WTC11 (cell line): ENCODE measurements at regions not wholly inside any gene's neighbourhood (a gene's known extent, or its start where the extent isn't known, plus 50 kb on each side); places are given as distances from the start of the nearest gene placed in this dataset.

ENCODE experiments used
- ATAC-seq: fragments of 200-7000 bp; cut with Tn5 transposase; 2 replicates; pipeline ENCODE4 v1.10.0; 2021; ENCODE audit warnings: mild to moderate bottlenecking, moderate library complexity
- CTCF ChIA-PET: fragments of 300-600 bp; sonication (Branson Sonifier 250); formaldehyde crosslinking; loops from one replicate; lab custom pipeline; 2021; ENCODE audit warnings: antibody characterized with exemption; lab: Charles Lee
- POLR2A ChIA-PET: fragments of 350-600 bp; sonication (Branson Sonifier 250); formaldehyde crosslinking; loops from one replicate; lab custom pipeline; 2021; ENCODE audit warnings: antibody characterized with exemption; lab: Charles Lee
- DNase-seq: peaks from one replicate; pipeline ENCODE4 v3.0.0; 2021; ENCODE audit warnings: low spot score
- H3K27ac Mint-ChIP-seq: 2 replicates; pipeline ENCODE4 v1.8.0; 2021; ENCODE audit warnings: mixed read lengths
- H3K27me3 Mint-ChIP-seq: 2 replicates; pipeline ENCODE4 v1.8.0; 2021; ENCODE audit warnings: low read depth, mild to moderate bottlenecking, moderate library complexity, mixed read lengths
- H3K36me3 Mint-ChIP-seq: 2 replicates; pipeline ENCODE4 v1.8.0; 2021; ENCODE audit warnings: mixed read lengths
- H3K4me1 Mint-ChIP-seq: 2 replicates; pipeline ENCODE4 v1.8.0; 2022; ENCODE audit warnings: mixed read lengths
- H3K4me3 Mint-ChIP-seq: 2 replicates; pipeline ENCODE4 v1.8.0; 2021; ENCODE audit warnings: mild to moderate bottlenecking, moderate library complexity, mixed read lengths
- H3K9me3 Mint-ChIP-seq: 2 replicates; pipeline ENCODE4 v1.8.0; 2021; ENCODE audit warnings: mixed read lengths
- ATF3 ChIP-seq: sonication (generic); formaldehyde crosslinking; conservative IDR thresholded peaks from 2 replicates; pipeline ENCODE4 v1.8.1; 2022; ENCODE audit warnings: mild to moderate bottlenecking, missing genetic modification reagents
- CBFB ChIP-seq: sonication (generic); formaldehyde crosslinking; IDR thresholded peaks from 2 replicates; pipeline ENCODE4 v1.8.1; 2022; ENCODE audit warnings: mild to moderate bottlenecking, low read depth, missing genetic modification reagents
- CREB1 ChIP-seq: sonication (generic); formaldehyde crosslinking; IDR thresholded peaks from 2 replicates; pipeline ENCODE4 v1.8.0; 2023; ENCODE audit warnings: mild to moderate bottlenecking, missing genetic modification reagents
- EMX1 ChIP-seq: fragments of 250-450 bp; sonication (Bioruptor Pico); IDR thresholded peaks from 2 replicates; pipeline ENCODE4 v1.8.0; 2021; ENCODE audit warnings: mild to moderate bottlenecking
- ESRRA ChIP-seq: sonication (generic); formaldehyde crosslinking; IDR thresholded peaks from 2 replicates; pipeline ENCODE4 v1.8.1; 2022; ENCODE audit warnings: mild to moderate bottlenecking, missing genetic modification reagents, borderline replicate concordance
- FOXJ3 ChIP-seq: sonication (generic); formaldehyde crosslinking; IDR thresholded peaks from 2 replicates; pipeline ENCODE4 v1.9.0; 2021; ENCODE audit warnings: missing genetic modification reagents, mild to moderate bottlenecking, borderline replicate concordance
- FOXK1 ChIP-seq: sonication (generic); formaldehyde crosslinking; IDR thresholded peaks from 2 replicates; pipeline ENCODE4 v1.8.0; 2022; ENCODE audit warnings: mild to moderate bottlenecking, moderate library complexity, missing genetic modification reagents
- GABPB1 ChIP-seq: sonication (generic); formaldehyde crosslinking; IDR thresholded peaks from 2 replicates; pipeline ENCODE4 v1.8.1; 2023; ENCODE audit warnings: mild to moderate bottlenecking, missing genetic modification reagents
- GTF2I ChIP-seq: fragments of 250-450 bp; sonication (Bioruptor Pico); conservative IDR thresholded peaks from 2 replicates; pipeline ENCODE4 v1.4.0; 2021; ENCODE audit warnings: mild to moderate bottlenecking
- MLX ChIP-seq: sonication (generic); formaldehyde crosslinking; IDR thresholded peaks from 2 replicates; pipeline ENCODE4 v1.8.1; 2023; ENCODE audit warnings: mild to moderate bottlenecking, missing genetic modification reagents, moderate library complexity
- OVOL2 ChIP-seq: fragments of 250-450 bp; sonication (Bioruptor Pico); IDR thresholded peaks from 2 replicates; pipeline ENCODE4 v1.9.0; 2021; ENCODE audit warnings: mild to moderate bottlenecking, borderline replicate concordance
- PRRX2 ChIP-seq: fragments of 250-450 bp; sonication (Bioruptor Pico); IDR thresholded peaks from 2 replicates; pipeline ENCODE4 v1.8.0; 2021; ENCODE audit warnings: mild to moderate bottlenecking
- SMAD3 ChIP-seq: sonication (generic); formaldehyde crosslinking; IDR thresholded peaks from 2 replicates; pipeline ENCODE4 v1.8.0; 2022; ENCODE audit warnings: missing genetic modification reagents, mild to moderate bottlenecking, borderline replicate concordance
- SMAD4 ChIP-seq: sonication (generic); formaldehyde crosslinking; IDR thresholded peaks from 2 replicates; pipeline ENCODE4 v1.8.0; 2022; ENCODE audit warnings: mild to moderate bottlenecking, missing genetic modification reagents
- SP1 ChIP-seq: sonication (generic); formaldehyde crosslinking; conservative IDR thresholded peaks from 2 replicates; pipeline ENCODE4 v1.8.1; 2022; ENCODE audit warnings: missing genetic modification reagents
- TEAD4 ChIP-seq: sonication (generic); formaldehyde crosslinking; IDR thresholded peaks from 2 replicates; pipeline ENCODE4 v1.8.0; 2022; ENCODE audit warnings: mild to moderate bottlenecking, missing genetic modification reagents
- ZBTB21 ChIP-seq: sonication (generic); formaldehyde crosslinking; IDR thresholded peaks from 2 replicates; pipeline ENCODE4 v1.8.1; 2023; ENCODE audit warnings: mild to moderate bottlenecking, missing genetic modification reagents, borderline replicate concordance
- ZNF219 ChIP-seq: sonication (generic); formaldehyde crosslinking; IDR thresholded peaks from 2 replicates; pipeline ENCODE4 v1.8.0; 2023; ENCODE audit warnings: missing genetic modification reagents, mild to moderate bottlenecking, borderline replicate concordance
- ZNF396 ChIP-seq: fragments of 250-450 bp; sonication (Bioruptor Pico); IDR thresholded peaks from 2 replicates; pipeline ENCODE4 v1.8.0; 2021; ENCODE audit warnings: mild to moderate bottlenecking, moderate library complexity, borderline replicate concordance
- ZNF423 ChIP-seq: fragments of 250-450 bp; sonication (Bioruptor Pico); IDR thresholded peaks from 2 replicates; pipeline ENCODE4 v2.1.2; 2022; ENCODE audit warnings: mild to moderate bottlenecking, moderate library complexity
- ZNF425 ChIP-seq: fragments of 250-450 bp; sonication (Bioruptor Pico); conservative IDR thresholded peaks from 2 replicates; pipeline ENCODE4 v1.9.0; 2021; ENCODE audit warnings: mild to moderate bottlenecking
- TF ChIP-seq, protein P1 (sequence below): sonication (generic); formaldehyde crosslinking; IDR thresholded peaks from 2 replicates; pipeline ENCODE4 v1.8.0; 2022; ENCODE audit warnings: mild to moderate bottlenecking, missing genetic modification reagents
- TF ChIP-seq, protein P2 (sequence below): fragments of 200-600 bp; IDR thresholded peaks from 2 replicates; pipeline ENCODE4 v1.8.0; 2022; ENCODE audit warnings: antibody characterized with exemption
- TF ChIP-seq, protein P3 (sequence below): sonication (generic); formaldehyde crosslinking; IDR thresholded peaks from 2 replicates; pipeline ENCODE4 v1.8.1; 2023; ENCODE audit warnings: mild to moderate bottlenecking, missing genetic modification reagents, borderline replicate concordance

GRCh38 chr18:56083097-56083521 is 495.1 kb upstream of the TCF4 start:
- Mint-ChIP-seq H3K9me3 (peaks cover 9% of the 10 kb centered on the region), H3K27me3 (no peaks in the 10 kb centered on the region), H3K4me3 (no peak overlapping the region), H3K4me1 (peaks cover 29% of the 10 kb centered on the region), H3K27ac (peak overlapping the region; percentile 16; the same call in 1 of the 2 replicates), H3K36me3 (no peaks in the 10 kb centered on the region)
- TF ChIP-seq ESRRA (CRISPR knock-in tag) (no peak), ATF3 (CRISPR knock-in tag) (no peak), GABPB1 (no peak), SMAD4 (CRISPR knock-in tag) (no peak), ZNF396 (CRISPR knock-in tag) (no peak), ZNF425 (CRISPR knock-in tag) (no peak), MLX (no peak), ZNF423 (CRISPR knock-in tag) (no peak), TEAD4 (CRISPR knock-in tag) (no peak), SP1 (no peak), SMAD3 (CRISPR knock-in tag) (no peak), ZBTB21 (CRISPR knock-in tag) (no peak), CBFB (no peak), FOXK1 (CRISPR knock-in tag) (no peak), OVOL2 (CRISPR knock-in tag) (no peak), EMX1 (CRISPR knock-in tag) (no peak)
- TF ChIP-seq, protein P1, sequence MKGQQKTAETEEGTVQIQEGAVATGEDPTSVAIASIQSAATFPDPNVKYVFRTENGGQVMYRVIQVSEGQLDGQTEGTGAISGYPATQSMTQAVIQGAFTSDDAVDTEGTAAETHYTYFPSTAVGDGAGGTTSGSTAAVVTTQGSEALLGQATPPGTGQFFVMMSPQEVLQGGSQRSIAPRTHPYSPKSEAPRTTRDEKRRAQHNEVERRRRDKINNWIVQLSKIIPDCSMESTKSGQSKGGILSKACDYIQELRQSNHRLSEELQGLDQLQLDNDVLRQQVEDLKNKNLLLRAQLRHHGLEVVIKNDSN (CRISPR knock-in tag) = no peak
- TF ChIP-seq, protein P2, sequence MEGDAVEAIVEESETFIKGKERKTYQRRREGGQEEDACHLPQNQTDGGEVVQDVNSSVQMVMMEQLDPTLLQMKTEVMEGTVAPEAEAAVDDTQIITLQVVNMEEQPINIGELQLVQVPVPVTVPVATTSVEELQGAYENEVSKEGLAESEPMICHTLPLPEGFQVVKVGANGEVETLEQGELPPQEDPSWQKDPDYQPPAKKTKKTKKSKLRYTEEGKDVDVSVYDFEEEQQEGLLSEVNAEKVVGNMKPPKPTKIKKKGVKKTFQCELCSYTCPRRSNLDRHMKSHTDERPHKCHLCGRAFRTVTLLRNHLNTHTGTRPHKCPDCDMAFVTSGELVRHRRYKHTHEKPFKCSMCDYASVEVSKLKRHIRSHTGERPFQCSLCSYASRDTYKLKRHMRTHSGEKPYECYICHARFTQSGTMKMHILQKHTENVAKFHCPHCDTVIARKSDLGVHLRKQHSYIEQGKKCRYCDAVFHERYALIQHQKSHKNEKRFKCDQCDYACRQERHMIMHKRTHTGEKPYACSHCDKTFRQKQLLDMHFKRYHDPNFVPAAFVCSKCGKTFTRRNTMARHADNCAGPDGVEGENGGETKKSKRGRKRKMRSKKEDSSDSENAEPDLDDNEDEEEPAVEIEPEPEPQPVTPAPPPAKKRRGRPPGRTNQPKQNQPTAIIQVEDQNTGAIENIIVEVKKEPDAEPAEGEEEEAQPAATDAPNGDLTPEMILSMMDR = no peak
- ChIA-PET POLR2A (no interaction called here), CTCF (interaction anchor here (1.0 to 1.6 kb wide), 5 partner anchors 9 to 208 kb away, joined by 3 to 5 read pairs (median 3); no protein-coding TSS in a partner anchor)
- ATAC-seq (peak; percentile 77), DNase-seq (peak; percentile 19)

DNA sequence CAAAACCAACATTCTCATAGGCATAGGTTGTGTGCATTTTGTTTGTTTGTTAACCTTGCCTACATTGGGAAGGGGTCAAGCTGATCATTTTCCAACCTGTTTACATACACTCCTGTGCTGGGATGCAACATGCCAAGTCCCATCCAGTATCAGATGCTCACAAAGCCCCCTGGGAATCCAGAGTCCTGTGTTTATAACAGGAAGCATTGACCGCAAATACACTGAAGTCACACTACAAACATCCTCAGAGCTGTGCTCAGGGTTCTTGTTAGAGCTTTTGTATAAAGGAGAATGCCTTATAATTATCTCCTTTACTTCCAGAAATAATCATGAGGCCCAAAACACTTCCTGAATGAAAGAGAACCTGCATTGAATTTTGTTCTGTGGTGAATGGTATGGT is 488.7 kb upstream of the TCF4 start:
- Mint-ChIP-seq H3K27ac (no peak overlapping the region), H3K27me3 (no peaks in the 10 kb centered on the region), H3K4me3 (no peak overlapping the region), H3K9me3 (peaks cover 14% of the 10 kb centered on the region), H3K4me1 (no peaks in the 10 kb centered on the region), H3K36me3 (no peaks in the 10 kb centered on the region)
- CTCF ChIA-PET = no interaction called here
- DNase-seq (no peak), ATAC-seq (no peak)
- POLR2A ChIA-PET = no interaction called here
- no peak for TF ChIP-seq TEAD4 (CRISPR knock-in tag)
- no peak for TF ChIP-seq GTF2I (CRISPR knock-in tag)
- no peak for TF ChIP-seq ZNF219
- TF ChIP-seq CREB1 (CRISPR knock-in tag) = no peak
- no peak for TF ChIP-seq FOXJ3 (CRISPR knock-in tag)
- TF ChIP-seq ATF3 (CRISPR knock-in tag) = no peak
- TF ChIP-seq, protein P3, sequence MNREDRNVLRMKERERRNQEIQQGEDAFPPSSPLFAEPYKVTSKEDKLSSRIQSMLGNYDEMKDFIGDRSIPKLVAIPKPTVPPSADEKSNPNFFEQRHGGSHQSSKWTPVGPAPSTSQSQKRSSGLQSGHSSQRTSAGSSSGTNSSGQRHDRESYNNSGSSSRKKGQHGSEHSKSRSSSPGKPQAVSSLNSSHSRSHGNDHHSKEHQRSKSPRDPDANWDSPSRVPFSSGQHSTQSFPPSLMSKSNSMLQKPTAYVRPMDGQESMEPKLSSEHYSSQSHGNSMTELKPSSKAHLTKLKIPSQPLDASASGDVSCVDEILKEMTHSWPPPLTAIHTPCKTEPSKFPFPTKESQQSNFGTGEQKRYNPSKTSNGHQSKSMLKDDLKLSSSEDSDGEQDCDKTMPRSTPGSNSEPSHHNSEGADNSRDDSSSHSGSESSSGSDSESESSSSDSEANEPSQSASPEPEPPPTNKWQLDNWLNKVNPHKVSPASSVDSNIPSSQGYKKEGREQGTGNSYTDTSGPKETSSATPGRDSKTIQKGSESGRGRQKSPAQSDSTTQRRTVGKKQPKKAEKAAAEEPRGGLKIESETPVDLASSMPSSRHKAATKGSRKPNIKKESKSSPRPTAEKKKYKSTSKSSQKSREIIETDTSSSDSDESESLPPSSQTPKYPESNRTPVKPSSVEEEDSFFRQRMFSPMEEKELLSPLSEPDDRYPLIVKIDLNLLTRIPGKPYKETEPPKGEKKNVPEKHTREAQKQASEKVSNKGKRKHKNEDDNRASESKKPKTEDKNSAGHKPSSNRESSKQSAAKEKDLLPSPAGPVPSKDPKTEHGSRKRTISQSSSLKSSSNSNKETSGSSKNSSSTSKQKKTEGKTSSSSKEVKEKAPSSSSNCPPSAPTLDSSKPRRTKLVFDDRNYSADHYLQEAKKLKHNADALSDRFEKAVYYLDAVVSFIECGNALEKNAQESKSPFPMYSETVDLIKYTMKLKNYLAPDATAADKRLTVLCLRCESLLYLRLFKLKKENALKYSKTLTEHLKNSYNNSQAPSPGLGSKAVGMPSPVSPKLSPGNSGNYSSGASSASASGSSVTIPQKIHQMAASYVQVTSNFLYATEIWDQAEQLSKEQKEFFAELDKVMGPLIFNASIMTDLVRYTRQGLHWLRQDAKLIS = no peak
- TF ChIP-seq GABPB1 = no peak
- no peak for TF ChIP-seq PRRX2 (CRISPR knock-in tag)
